ENCODE measurements at regions not wholly inside any gene's neighbourhood (a gene's known extent, or its start where the extent isn't known, plus 50 kb on each side); places are given as distances from the start of the nearest gene placed in this dataset.

- Histone ChIP-seq H3K36me3 (ENCODE audit: control insufficient read depth, insufficient read depth, low read length) (no peaks in the 10 kb centered on the region), H3K4me3 (replicated peaks; ENCODE audit: low read depth, low read length) (no peak overlapping the region), H3K27me3 (replicated peaks; ENCODE audit: control insufficient read depth, insufficient read depth, low read length) (no peaks in the 10 kb centered on the region)
- TF ChIP-seq CTCF (IDR thresholded peaks at IDR 0.05; ENCODE audit: insufficient read depth, low read length, poor library complexity, severe bottlenecking): no peak
- DNase-seq (ENCODE audit: extremely low read depth, insufficient read length): no peak
These were observed 2832.4 kb downstream of the PCDH9 start for GRCh38 chr13:64397701-64398100.

- TF ChIP-seq CTCF (IDR thresholded peaks at IDR 0.05; ENCODE audit: insufficient read depth, low read length, poor library complexity, severe bottlenecking): no peak
- H3K27me3 ChIP-seq (replicated peaks; ENCODE audit: control insufficient read depth, insufficient read depth, low read length): no peaks in the 10 kb centered on the region
- H3K4me3 ChIP-seq (replicated peaks; ENCODE audit: low read depth, low read length): no peak overlapping the region
- no peak for DNase-seq (ENCODE audit: extremely low read depth, insufficient read length)
- no peaks in the 10 kb centered on the region for H3K36me3 ChIP-seq (ENCODE audit: control insufficient read depth, insufficient read depth, low read length)
These were observed 2852.5 kb downstream of the PCDH9 start for GRCh38 chr13:64377606-64378005.

- no peak for DNase-seq (ENCODE audit: extremely low read depth, insufficient read length)
- Histone ChIP-seq H3K36me3 (ENCODE audit: control insufficient read depth, insufficient read depth, low read length) (no peaks in the 10 kb centered on the region), H3K27me3 (replicated peaks; ENCODE audit: control insufficient read depth, insufficient read depth, low read length) (no peaks in the 10 kb centered on the region), H3K4me3 (replicated peaks; ENCODE audit: low read depth, low read length) (no peak overlapping the region)
- no peak for TF ChIP-seq CTCF (IDR thresholded peaks at IDR 0.05; ENCODE audit: insufficient read depth, low read length, poor library complexity, severe bottlenecking)
These were observed 2858.7 kb downstream of the PCDH9 start for GRCh38 chr13:64371461-64371860.

- H3K4me3 ChIP-seq (replicated peaks; ENCODE audit: low read depth, low read length): no peak overlapping the region
- no peaks in the 10 kb centered on the region for H3K27me3 ChIP-seq (replicated peaks; ENCODE audit: control insufficient read depth, insufficient read depth, low read length)
- TF ChIP-seq CTCF (IDR thresholded peaks at IDR 0.05; ENCODE audit: insufficient read depth, low read length, poor library complexity, severe bottlenecking): no peak
- H3K36me3 ChIP-seq (ENCODE audit: control insufficient read depth, insufficient read depth, low read length): no peaks in the 10 kb centered on the region
- DNase-seq (ENCODE audit: extremely low read depth, insufficient read length): no peak
These were observed 2859.1 kb downstream of the PCDH9 start for GRCh38 chr13:64371045-64371444.

GRCh38 chr13:64369121-64369520 is 2861.0 kb downstream of the PCDH9 start:
- H3K36me3 ChIP-seq (ENCODE audit: control insufficient read depth, insufficient read depth, low read length): no peaks in the 10 kb centered on the region
- no peak overlapping the region for H3K4me3 ChIP-seq (replicated peaks; ENCODE audit: low read depth, low read length)
- H3K27me3 ChIP-seq (replicated peaks; ENCODE audit: control insufficient read depth, insufficient read depth, low read length): no peaks in the 10 kb centered on the region
- DNase-seq (ENCODE audit: extremely low read depth, insufficient read length): no peak
- TF ChIP-seq CTCF (IDR thresholded peaks at IDR 0.05; ENCODE audit: insufficient read depth, low read length, poor library complexity, severe bottlenecking): no peak

GRCh38 chr13:64362564-64362963 is 2867.6 kb downstream of the PCDH9 start:
- Histone ChIP-seq H3K4me3 (replicated peaks; ENCODE audit: low read depth, low read length) (no peak overlapping the region), H3K27me3 (replicated peaks; ENCODE audit: control insufficient read depth, insufficient read depth, low read length) (no peaks in the 10 kb centered on the region), H3K36me3 (ENCODE audit: control insufficient read depth, insufficient read depth, low read length) (no peaks in the 10 kb centered on the region)
- DNase-seq (ENCODE audit: extremely low read depth, insufficient read length): no peak
- no peak for TF ChIP-seq CTCF (IDR thresholded peaks at IDR 0.05; ENCODE audit: insufficient read depth, low read length, poor library complexity, severe bottlenecking)
